A673 (cell line): ENCODE measurements at regions not wholly inside any gene's neighbourhood (a gene's known extent, or its start where the extent isn't known, plus 50 kb on each side); places are given as distances from the start of the nearest gene placed in this dataset.

Experiments
- EZH2 ChIP-seq: fragments of 200-600 bp; sonication (generic); IDR thresholded peaks from 2 replicates; pipeline ENCODE4 v1.6.1; 2017; ENCODE audit warnings: borderline replicate concordance, low read depth, mild to moderate bottlenecking, mixed read lengths, antibody characterized with exemption, low read length; ENCODE audit not compliant: poor library complexity, severe bottlenecking
- TF ChIP-seq, protein P1 (sequence below): fragments of 300-800, 200-600 bp; sonication (generic); conservative IDR thresholded peaks from 2 replicates; pipeline ENCODE4 v1.5.1; 2017; ENCODE audit warnings: low read depth, mild to moderate bottlenecking, antibody characterized with exemption, low read length, moderate library complexity, mixed read lengths

GRCh38 chr6:48449002-48449401, 338.0 kb upstream of the PTCHD4 start:
- TF ChIP-seq, protein P1, sequence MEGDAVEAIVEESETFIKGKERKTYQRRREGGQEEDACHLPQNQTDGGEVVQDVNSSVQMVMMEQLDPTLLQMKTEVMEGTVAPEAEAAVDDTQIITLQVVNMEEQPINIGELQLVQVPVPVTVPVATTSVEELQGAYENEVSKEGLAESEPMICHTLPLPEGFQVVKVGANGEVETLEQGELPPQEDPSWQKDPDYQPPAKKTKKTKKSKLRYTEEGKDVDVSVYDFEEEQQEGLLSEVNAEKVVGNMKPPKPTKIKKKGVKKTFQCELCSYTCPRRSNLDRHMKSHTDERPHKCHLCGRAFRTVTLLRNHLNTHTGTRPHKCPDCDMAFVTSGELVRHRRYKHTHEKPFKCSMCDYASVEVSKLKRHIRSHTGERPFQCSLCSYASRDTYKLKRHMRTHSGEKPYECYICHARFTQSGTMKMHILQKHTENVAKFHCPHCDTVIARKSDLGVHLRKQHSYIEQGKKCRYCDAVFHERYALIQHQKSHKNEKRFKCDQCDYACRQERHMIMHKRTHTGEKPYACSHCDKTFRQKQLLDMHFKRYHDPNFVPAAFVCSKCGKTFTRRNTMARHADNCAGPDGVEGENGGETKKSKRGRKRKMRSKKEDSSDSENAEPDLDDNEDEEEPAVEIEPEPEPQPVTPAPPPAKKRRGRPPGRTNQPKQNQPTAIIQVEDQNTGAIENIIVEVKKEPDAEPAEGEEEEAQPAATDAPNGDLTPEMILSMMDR: peak; percentile 42
- no peak for TF ChIP-seq EZH2
